NOMO-1 treated with DMSO at 0.1 percent for 48 hours (cell line): ENCODE measurements at regions not wholly inside any gene's neighbourhood (a gene's known extent, or its start where the extent isn't known, plus 50 kb on each side); places are given as distances from the start of the nearest gene placed in this dataset.

ENCODE experiments used
- DNase-seq: peaks from one replicate; lab custom pipeline; 2025; ENCODE audit not compliant: unreplicated experiment; lab: John Stamatoyannopoulos, UW

GRCh38 chr5:67390935-67391334 lies 194.3 kb upstream of the CD180 start:
- DNase-seq, result no peak

GRCh38 chr5:67383451-67383850 lies 186.9 kb upstream of the CD180 start:
- no peak for DNase-seq

GRCh38 chr5:67381236-67381880 lies 184.8 kb upstream of the CD180 start:
- no peak for DNase-seq

- DNase-seq, result no peak
Measured at GRCh38 chr5:67380431-67380830, 183.8 kb upstream of the CD180 start.

GRCh38 chr5:67379753-67380152 lies 183.2 kb upstream of the CD180 start:
- DNase-seq, result no peak

GRCh38 chr5:67378256-67378655 lies 181.7 kb upstream of the CD180 start:
- no peak for DNase-seq

- DNase-seq, result no peak
Measured at GRCh38 chr5:67377631-67378030, 181.0 kb upstream of the CD180 start.

- DNase-seq, result no peak
Measured at GRCh38 chr5:67375606-67376005, 179.0 kb upstream of the CD180 start.

GRCh38 chr5:67374378-67374777 lies 177.8 kb upstream of the CD180 start:
- DNase-seq, result no peak

GRCh38 chr5:67373518-67373917 lies 176.9 kb upstream of the CD180 start:
- no peak for DNase-seq

- no peak for DNase-seq
Measured at GRCh38 chr5:67372887-67373286, 176.3 kb upstream of the CD180 start.

- DNase-seq, result no peak
Measured at GRCh38 chr5:67371924-67372323, 175.3 kb upstream of the CD180 start.

- no peak for DNase-seq
Measured at GRCh38 chr5:67366691-67367395, 170.2 kb upstream of the CD180 start.

GRCh38 chr5:67366276-67366675 lies 169.7 kb upstream of the CD180 start:
- no peak for DNase-seq

- DNase-seq, result no peak
Measured at GRCh38 chr5:67364381-67364970, 167.9 kb upstream of the CD180 start.

- DNase-seq, result no peak
Measured at GRCh38 chr5:67363963-67364362, 167.4 kb upstream of the CD180 start.

- DNase-seq, result no peak
Measured at GRCh38 chr5:67363180-67363709, 166.6 kb upstream of the CD180 start.

- no peak for DNase-seq
Measured at GRCh38 chr5:67361932-67362729, 165.5 kb upstream of the CD180 start.

GRCh38 chr5:67360047-67360446 lies 163.4 kb upstream of the CD180 start:
- DNase-seq, result peak; percentile 22

- DNase-seq, result no peak
Measured at GRCh38 chr5:67358186-67358585, 161.6 kb upstream of the CD180 start.

- DNase-seq, result no peak
Measured at GRCh38 chr5:67355120-67355713, 158.6 kb upstream of the CD180 start.
